Endothelial cell of umbilical vein (primary cell): ENCODE measurements at regions not wholly inside any gene's neighbourhood (a gene's known extent, or its start where the extent isn't known, plus 50 kb on each side); places are given as distances from the start of the nearest gene placed in this dataset.

Experiments
- BruUV-seq: library from RNA; stranded (reverse); fragments of 400-500 nt; replicated peaks from 2 replicates; lab custom pipeline; 2021; lab: Mats Ljungman, UMichigan
- CTCF ChIA-PET: fragments of 300-600, 350-600 bp; sonication (Branson Sonifier 250); formaldehyde crosslinking; loops from one replicate; lab custom pipeline; 2021; ENCODE audit warnings: antibody characterized with exemption, inconsistent platforms; lab: Charles Lee
- POLR2A ChIA-PET: fragments of 300-600, 350-600 bp; sonication (Branson Sonifier 250); formaldehyde crosslinking; loops from one replicate; lab custom pipeline; 2021; ENCODE audit warnings: antibody characterized with exemption, inconsistent platforms; lab: Charles Lee
- DNase-seq: peaks from one replicate; pipeline ENCODE4 v3.0.0-alpha.2; 2011; ENCODE audit warnings: low read depth, low spot score
- FAIRE-seq: peaks from 2 replicates; lab custom pipeline; 2011; peaks lifted over from hg19 to GRCh38; lab: Jason Lieb, UNC
- H2AFZ ChIP-seq: 2 replicates; pipeline ENCODE4 v1.6.0; 2012; ENCODE audit warnings: low read depth, low read length, control low read depth, inconsistent platforms
- H3K27ac ChIP-seq: 2 replicates; pipeline ENCODE4 v1.5.1; 2011; ENCODE audit warnings: low read depth, mild to moderate bottlenecking, control low read depth, low read length, moderate library complexity; ENCODE audit not compliant: insufficient read depth
- H3K27me3 ChIP-seq, 2 experiments: 2 replicates each; pipeline versions ENCODE4 v1.6.0 to v1.6.1; 2011; ENCODE audit warnings: low read length in 2 of 2, mixed read lengths in 1 of 2; ENCODE audit not compliant: control insufficient read depth in 2 of 2, insufficient read depth in 2 of 2
- H3K36me3 ChIP-seq, 2 experiments: 2 replicates in 1 of 2; 3 replicates in 1 of 2; pipeline ENCODE4 v1.5.1; 2011; ENCODE audit warnings: low read length in 2 of 2, mild to moderate bottlenecking in 1 of 2, moderate library complexity in 1 of 2; ENCODE audit not compliant: control insufficient read depth in 2 of 2, insufficient read depth in 2 of 2; ENCODE audit errors: extremely low read depth in 1 of 2
- H3K4me1 ChIP-seq: 3 replicates; pipeline ENCODE4 v1.5.1; 2011; ENCODE audit warnings: mild to moderate bottlenecking, low read length; ENCODE audit not compliant: control insufficient read depth, insufficient read depth; ENCODE audit errors: extremely low read depth
- H3K4me2 ChIP-seq: 2 replicates; pipeline ENCODE4 v1.6.1; 2011; ENCODE audit warnings: low read length, control low read depth, mixed read lengths; ENCODE audit not compliant: insufficient read depth
- H3K4me3 ChIP-seq, 3 experiments: fragments of 200-600 bp in 1 of 3; sonication (generic), shearing (Covaris generic) in 1 of 3; replicated peaks in 1 of 3; 2 replicates each; pipeline ENCODE4 v1.5.1; 2011 to 2016; ENCODE audit warnings: control low read depth in 3 of 3, low read length in 3 of 3, mild to moderate bottlenecking in 2 of 3, inconsistent platforms in 1 of 3, low read depth in 1 of 3, moderate library complexity in 1 of 3; ENCODE audit not compliant: insufficient read depth in 1 of 3
- H3K79me2 ChIP-seq: 2 replicates; pipeline ENCODE4 v1.6.0; 2012; ENCODE audit warnings: low read length, inconsistent platforms; ENCODE audit not compliant: control insufficient read depth, insufficient read depth
- H3K9ac ChIP-seq: replicated peaks from 2 replicates; pipeline ENCODE3; 2011; ENCODE audit warnings: low read length, control low read depth; ENCODE audit not compliant: insufficient read depth; ENCODE audit errors: extremely low read depth
- H3K9me1 ChIP-seq: replicated peaks from 3 replicates; pipeline ENCODE4 v1.6.0; 2011; ENCODE audit warnings: mild to moderate bottlenecking, low read length; ENCODE audit not compliant: control insufficient read depth, insufficient read depth; ENCODE audit errors: extremely low read depth
- H3K9me3 ChIP-seq: replicated peaks from 2 replicates; pipeline ENCODE4 v1.5.1; 2012; ENCODE audit warnings: low read length, inconsistent platforms; ENCODE audit not compliant: control insufficient read depth, insufficient read depth
- H4K20me1 ChIP-seq: replicated peaks from 2 replicates; pipeline ENCODE3; 2011; ENCODE audit warnings: mild to moderate bottlenecking, low read length; ENCODE audit not compliant: control insufficient read depth, insufficient read depth; ENCODE audit errors: extremely low read depth
- EZH2 ChIP-seq: IDR thresholded peaks from 2 replicates; pipeline ENCODE4 v1.6.1; 2012; ENCODE audit warnings: borderline replicate concordance, low read depth, mild to moderate bottlenecking, moderate library complexity, low read length, inconsistent platforms; ENCODE audit not compliant: severe bottlenecking
- FOS ChIP-seq: IDR thresholded peaks from 2 replicates; pipeline ENCODE4 v1.6.1; 2011; ENCODE audit warnings: mild to moderate bottlenecking, low read length, moderate library complexity, borderline replicate concordance; ENCODE audit not compliant: insufficient read depth
- GATA2 ChIP-seq: IDR thresholded peaks from 2 replicates; pipeline ENCODE4 v1.7.0; 2011; ENCODE audit warnings: low read depth, mild to moderate bottlenecking, moderate library complexity, mixed read lengths, low read length; ENCODE audit not compliant: insufficient read length, insufficient read depth
- JUN ChIP-seq: IDR thresholded peaks from 2 replicates; pipeline ENCODE4 v1.6.1; 2011; ENCODE audit warnings: borderline replicate concordance, low read depth; ENCODE audit not compliant: insufficient read length, insufficient read depth
- MYC ChIP-seq: IDR thresholded peaks from one replicate; pipeline ENCODE4 v1.6.1; 2011; ENCODE audit warnings: mild to moderate bottlenecking, low read depth, low read length
- POLR2A ChIP-seq: IDR thresholded peaks from 2 replicates; pipeline ENCODE4 v1.6.1; 2012; ENCODE audit warnings: low read depth, mild to moderate bottlenecking, control low read depth, low read length
- POLR2AphosphoS5 ChIP-seq: IDR thresholded peaks from 2 replicates; pipeline ENCODE4 v1.6.1; 2012; ENCODE audit warnings: low read depth, mild to moderate bottlenecking, control low read depth, low read length, moderate library complexity; ENCODE audit not compliant: insufficient read depth
- dilution Hi-C: fragments of 300-500 bp; cut with MboI; formaldehyde crosslinking; loops from one replicate; pipeline ENCODE4 v1.15.0; 2019; ENCODE audit warnings: low sequenced_read_pairs; ENCODE audit not compliant: extremely low pct_ligation_motif_present
- intact Hi-C: fragments of 100-400 bp; cut with micrococcal nuclease; formaldehyde crosslinking; loops from one replicate; pipeline ENCODE4 v1.10.0; 2022
- TF ChIP-seq, protein P1 (sequence below): IDR thresholded peaks from 2 replicates; pipeline ENCODE4 v1.6.1; 2011; ENCODE audit not compliant: insufficient read depth, insufficient read length
- TF ChIP-seq, protein P2 (sequence below), 2 donors: IDR thresholded peaks; 1 replicate in 1 of 2; 2 replicates in 1 of 2; pipeline ENCODE4 v1.5.1; 2011; ENCODE audit warnings: low read length in 2 of 2, mild to moderate bottlenecking in 2 of 2, moderate library complexity in 2 of 2, control low read depth in 1 of 2, inconsistent platforms in 1 of 2, low read depth in 1 of 2; ENCODE audit not compliant: insufficient read depth in 1 of 2; ENCODE audit errors: extremely low read depth in 1 of 2

DNA sequence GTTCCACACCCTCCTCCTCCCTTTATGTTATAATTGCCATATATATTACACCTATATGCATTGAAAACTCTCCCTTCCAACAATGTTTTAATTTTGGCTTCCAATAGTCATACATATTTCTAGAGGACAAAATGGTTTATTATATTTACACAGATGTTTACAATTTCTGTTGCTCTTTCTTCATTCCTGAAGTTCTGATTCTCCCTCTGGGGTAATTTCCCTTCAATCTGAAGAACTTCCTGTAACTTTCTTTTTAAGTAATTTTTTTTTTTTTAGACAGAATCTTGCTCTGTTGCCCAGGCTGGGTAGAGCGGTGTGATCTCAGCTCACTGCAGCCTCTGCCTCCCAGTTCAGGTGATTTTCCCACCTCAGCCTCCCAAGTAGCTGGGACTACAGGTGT lies 173.0 kb upstream of the MAP1B start:
- no TSS peak for BruUV-seq
- peaks cover 12 to 14% of the 10 kb centered on the region in 2 experiments for H3K27me3 ChIP-seq
- H2AFZ ChIP-seq: no peak overlapping the region
- H3K4me2 ChIP-seq: no peak overlapping the region
- H3K36me3 ChIP-seq: no peaks in the 10 kb centered on the region
- H4K20me1 ChIP-seq: no peaks in the 10 kb centered on the region
- dilution Hi-C loops (no loop called here), intact Hi-C loops (no loop called here)
- no peak overlapping the region for H3K9ac ChIP-seq
- ChIA-PET CTCF (no interaction called here), POLR2A (no interaction called here)
- no peak overlapping the region for H3K4me3 ChIP-seq
- no peak for FAIRE-seq
- DNase-seq: no peak
- H3K4me1 ChIP-seq: peaks cover 22% of the 10 kb centered on the region
- no peak for TF ChIP-seq POLR2AphosphoS5
- TF ChIP-seq JUN: no peak
- TF ChIP-seq, protein P1, sequence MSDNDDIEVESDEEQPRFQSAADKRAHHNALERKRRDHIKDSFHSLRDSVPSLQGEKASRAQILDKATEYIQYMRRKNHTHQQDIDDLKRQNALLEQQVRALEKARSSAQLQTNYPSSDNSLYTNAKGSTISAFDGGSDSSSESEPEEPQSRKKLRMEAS: no peak
- no peak for TF ChIP-seq MYC
- TF ChIP-seq, protein P2, sequence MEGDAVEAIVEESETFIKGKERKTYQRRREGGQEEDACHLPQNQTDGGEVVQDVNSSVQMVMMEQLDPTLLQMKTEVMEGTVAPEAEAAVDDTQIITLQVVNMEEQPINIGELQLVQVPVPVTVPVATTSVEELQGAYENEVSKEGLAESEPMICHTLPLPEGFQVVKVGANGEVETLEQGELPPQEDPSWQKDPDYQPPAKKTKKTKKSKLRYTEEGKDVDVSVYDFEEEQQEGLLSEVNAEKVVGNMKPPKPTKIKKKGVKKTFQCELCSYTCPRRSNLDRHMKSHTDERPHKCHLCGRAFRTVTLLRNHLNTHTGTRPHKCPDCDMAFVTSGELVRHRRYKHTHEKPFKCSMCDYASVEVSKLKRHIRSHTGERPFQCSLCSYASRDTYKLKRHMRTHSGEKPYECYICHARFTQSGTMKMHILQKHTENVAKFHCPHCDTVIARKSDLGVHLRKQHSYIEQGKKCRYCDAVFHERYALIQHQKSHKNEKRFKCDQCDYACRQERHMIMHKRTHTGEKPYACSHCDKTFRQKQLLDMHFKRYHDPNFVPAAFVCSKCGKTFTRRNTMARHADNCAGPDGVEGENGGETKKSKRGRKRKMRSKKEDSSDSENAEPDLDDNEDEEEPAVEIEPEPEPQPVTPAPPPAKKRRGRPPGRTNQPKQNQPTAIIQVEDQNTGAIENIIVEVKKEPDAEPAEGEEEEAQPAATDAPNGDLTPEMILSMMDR (IDR thresholded peaks at IDR 0.05; ENCODE audit: extremely low read depth in 1 of 2, insufficient read depth in 1 of 2, low read depth in 1 of 2, low read length in 2 of 2): no peak
- no peak for TF ChIP-seq FOS
- TF ChIP-seq GATA2: no peak
- no peak for TF ChIP-seq EZH2
- no peak for TF ChIP-seq POLR2A
- H3K79me2 ChIP-seq: no peaks in the 10 kb centered on the region
- no peak overlapping the region for H3K27ac ChIP-seq
- no peaks in the 10 kb centered on the region for H3K9me3 ChIP-seq
- H3K9me1 ChIP-seq: peaks cover 4% of the 10 kb centered on the region
